GM18517 (cell line): ENCODE measurements at regions not wholly inside any gene's neighbourhood (a gene's known extent, or its start where the extent isn't known, plus 50 kb on each side); places are given as distances from the start of the nearest gene placed in this dataset.
"Not testable (repeated sequence)": the region's sequence is repeated elsewhere in the genome, so short reads cannot be mapped to it uniquely, and the experiment has no call there.

Experiments used
- ATAC-seq: cut with Tn5 transposase; IDR thresholded peaks from one replicate; pipeline ENCODE4 v1.9.1; 2021; ENCODE audit warnings: mild to moderate bottlenecking, moderate library complexity; ENCODE audit not compliant: unreplicated experiment

DNA sequence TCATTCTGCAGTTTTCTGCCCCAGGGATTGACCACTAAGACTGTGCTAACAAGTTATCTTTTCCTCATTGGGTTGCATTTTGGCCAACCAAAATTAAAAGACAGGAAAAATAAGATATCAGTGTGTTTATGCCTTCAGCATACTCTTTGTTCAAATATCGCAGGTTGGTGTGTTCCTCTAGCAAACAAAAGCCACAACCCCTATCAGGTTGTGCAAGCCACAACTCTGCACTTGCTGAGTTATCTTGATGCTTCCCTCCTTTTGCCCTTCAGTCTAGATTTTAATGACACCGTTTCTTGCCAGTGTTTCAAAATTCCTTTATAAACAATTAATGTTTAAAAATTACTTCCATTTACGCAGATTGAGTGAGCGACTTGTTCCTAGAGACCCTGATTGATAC lies 1164.2 kb downstream of the NSUN3 start:
- ATAC-seq = no peak

DNA sequence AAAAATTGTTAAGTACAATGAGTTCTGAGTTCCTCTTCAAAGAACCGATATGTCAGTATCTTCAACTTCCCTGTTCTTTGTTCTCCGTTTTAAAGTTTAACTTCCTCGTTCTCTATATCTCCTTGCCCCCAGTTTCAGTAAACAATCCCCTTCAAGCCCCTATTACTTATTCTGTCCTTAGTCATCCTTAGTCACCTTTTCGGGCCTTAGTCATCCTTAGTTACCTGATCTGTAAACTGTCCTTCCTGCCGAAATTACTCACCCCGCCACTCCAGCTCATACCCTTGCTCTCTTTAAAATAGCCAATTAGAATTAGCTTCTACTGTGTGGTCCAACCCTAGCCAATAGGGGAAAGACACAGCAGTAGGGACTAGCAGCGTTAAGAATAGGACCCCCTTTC lies 1165.6 kb downstream of the NSUN3 start:
- no peak for ATAC-seq

DNA sequence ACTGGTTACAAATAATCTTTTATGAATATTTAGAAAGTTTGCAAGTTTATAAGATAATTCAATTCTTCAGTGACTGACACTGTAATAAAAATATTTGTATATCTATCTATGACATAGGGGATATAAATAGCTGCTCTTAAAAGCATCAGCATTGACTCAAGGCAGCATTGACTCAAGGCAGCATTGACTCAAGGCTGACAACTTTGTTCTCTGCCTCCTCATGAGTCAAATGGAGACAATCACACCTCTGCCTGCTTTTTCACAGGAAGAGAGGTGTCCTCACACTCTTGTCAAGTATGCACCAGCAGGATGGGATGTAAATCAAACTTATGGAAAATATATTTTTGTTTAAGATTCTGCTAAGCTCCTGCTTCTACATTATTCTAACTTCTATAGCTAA lies 1173.1 kb downstream of the NSUN3 start:
- ATAC-seq = no peak

DNA sequence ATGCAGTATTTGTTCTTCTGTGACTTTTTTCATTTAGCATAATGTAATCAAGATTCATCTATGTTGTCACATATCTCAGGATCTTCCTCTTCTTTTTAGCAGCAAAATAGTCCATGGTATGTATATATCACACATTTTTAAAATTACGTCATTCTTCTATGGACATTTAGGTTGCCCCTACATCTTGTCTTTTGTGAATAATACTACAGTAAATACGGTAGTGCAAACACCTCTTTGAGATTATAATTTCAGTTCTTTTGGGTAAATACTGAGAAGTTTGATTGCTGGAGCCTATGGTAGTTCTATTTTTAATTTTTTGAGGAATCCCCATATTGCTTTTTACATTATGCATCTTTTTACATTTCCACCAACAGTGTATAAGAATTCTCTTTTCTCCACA lies 1174.9 kb downstream of the NSUN3 start:
- no peak for ATAC-seq

DNA sequence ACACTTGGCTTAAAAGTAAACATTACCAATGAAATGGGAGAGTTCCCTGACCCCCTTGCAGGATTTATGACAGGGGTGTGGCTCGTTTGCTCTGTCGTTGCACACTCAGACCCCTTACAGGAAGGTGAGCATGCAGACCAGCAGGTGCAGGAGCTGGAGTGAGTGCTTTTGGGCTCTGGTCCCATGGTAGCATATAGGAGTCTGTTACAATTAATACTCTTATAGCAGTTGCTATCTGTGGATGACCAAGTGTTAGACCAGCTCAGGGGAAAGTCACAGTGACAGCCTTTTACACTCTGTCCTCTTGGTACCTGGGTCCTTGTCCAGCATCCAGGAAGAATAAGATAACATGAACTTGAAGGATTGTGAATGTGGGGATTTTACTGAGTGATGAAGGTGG lies 1177.5 kb downstream of the NSUN3 start:
- no peak for ATAC-seq

DNA sequence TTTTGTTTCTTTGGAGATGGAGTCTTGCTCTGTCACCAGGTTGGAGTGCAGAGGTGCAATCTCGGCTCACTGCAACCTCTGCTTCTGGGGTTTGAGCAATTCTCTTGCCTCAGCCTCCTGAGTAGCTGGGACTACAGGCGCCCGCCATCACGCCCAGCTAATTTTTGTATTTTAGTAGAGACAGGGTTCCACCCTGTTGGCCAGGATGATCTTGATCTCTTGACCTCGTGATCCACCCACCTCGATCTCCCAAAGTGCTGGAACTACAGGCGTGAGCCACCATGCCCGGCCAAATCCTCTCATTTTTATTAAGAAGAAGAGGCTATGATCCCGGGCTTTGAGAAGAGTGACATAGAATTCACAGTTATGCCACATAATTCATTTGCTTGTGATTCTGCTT lies 1178.4 kb downstream of the NSUN3 start:
- not testable (repeated sequence) for ATAC-seq

DNA sequence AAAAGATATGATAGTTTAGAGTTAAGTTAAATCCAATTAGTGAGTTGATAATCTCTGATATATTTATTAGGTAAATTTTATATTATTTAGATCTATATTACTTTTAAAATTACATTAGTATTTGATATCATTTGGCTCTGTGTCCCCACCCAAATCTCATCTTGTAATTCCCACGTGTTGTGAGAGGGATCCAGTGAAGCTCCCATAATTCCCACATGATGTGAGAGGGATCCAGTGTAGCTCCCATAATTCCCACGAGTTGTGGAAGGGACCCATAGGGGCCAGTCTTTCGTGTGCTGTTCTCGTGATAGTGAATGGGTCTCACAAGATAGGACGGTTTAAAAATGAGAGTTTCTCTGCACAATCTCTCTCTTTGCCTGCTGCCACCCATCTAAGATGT lies 1183.6 kb downstream of the NSUN3 start:
- no peak for ATAC-seq

DNA sequence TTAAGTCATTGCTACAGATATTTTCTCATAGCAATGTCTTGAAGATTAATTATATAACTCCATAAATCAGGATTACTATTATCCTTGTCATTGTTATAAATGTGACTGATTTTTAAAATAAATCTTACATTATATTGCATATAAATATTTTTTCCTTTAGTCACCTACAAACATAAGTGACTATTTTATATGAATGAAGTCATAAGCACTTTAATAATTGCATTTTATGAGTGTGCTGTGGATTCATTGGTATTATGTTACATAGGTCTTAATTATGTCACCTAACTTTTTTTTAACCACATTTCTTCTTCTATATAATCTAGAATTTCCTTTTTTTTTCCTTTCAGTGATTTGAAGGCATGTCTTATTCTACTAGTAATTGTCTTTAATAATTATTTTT lies 1191.2 kb downstream of the NSUN3 start:
- ATAC-seq = no peak

DNA sequence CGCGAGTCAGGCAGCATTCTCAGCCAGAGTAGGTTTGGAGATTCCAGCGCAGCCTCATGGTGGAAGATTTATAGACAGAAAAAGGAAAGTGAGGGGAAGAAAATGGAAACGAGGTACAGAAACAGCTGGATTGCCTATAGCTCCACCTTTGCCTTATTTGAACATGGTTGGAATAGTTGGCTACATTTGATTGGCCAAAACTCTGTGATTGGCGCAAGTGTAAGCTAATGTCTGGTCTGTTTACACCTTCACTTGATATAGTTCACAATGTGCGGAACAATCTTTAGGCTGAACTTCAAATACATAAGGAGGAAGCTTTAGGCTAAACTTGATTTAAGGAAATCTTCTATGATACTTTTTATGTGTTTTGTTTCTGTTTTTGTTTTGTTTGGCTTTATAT lies 1191.9 kb downstream of the NSUN3 start:
- no peak for ATAC-seq

DNA sequence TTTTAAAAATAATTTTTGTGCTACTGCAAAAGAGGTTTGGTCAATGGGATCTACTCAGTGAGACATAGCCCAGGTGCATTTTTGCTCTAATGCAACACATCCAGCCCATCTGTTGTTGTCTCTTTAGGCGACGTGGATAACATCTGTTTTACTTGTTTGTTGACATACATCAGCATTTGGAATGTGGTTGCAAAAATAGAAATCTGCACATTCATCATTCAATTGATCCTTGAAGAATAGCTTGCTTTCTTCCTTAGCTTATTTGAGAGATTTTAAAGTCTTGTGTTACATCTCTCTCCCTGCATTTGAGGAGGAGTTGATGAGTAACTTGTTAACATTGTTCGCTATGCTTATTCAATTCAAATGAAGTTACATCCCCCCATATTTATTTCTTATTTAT lies 1202.3 kb downstream of the NSUN3 start:
- ATAC-seq = no peak

DNA sequence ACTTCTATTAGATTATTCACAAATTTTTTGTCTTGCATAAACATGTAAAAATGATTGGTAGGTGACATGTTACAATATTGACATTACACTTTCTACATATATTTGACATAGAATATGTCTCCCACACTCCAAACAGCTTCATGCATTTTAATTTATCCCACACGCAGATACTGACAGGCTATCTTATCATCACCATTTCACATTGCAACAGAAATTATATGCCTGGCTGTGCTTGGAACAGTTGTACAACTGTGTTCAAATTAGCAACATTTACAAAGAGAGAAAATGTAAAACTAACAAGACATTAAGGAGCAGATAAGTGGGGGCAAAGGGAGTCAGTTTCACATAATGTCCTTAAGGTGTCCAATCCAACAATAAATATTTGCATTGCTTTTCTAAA lies 1208.5 kb downstream of the NSUN3 start:
- ATAC-seq = no peak

DNA sequence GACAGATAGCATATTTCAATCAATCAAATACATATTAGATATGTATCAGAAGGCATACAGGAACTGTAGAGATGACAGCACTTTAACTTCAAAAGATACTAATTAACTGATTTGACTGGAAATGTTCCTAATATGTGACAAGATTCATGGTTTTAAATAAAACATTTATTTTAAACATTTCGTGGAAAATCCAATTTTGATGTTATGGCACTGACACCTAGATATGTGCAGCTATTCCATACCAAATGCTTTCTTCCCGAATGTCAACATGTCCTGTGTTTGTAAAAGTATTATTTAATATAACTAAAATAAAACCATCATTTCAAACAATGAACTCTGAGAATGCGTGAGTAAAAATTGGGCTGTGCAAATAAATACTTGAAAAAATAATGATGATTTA lies 1209.3 kb downstream of the NSUN3 start:
- ATAC-seq = no peak

DNA sequence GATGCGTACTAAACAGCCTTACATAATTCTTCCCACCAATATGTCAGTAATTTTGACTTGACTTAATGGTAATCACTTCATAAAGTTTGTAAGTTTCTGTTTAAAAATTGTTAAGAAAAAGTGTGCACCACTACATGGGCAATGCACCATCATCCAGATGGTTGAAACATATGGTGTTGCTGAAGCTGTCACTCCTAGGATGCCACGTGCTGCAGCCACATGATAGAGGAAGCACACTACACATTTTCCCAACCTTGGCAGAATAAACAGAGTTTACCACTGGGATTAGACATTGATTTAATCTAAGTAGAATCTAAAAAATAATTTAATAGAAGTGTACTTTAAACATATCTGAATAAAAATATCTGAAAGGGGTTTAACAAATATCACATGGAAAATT lies 1209.9 kb downstream of the NSUN3 start:
- no peak for ATAC-seq

DNA sequence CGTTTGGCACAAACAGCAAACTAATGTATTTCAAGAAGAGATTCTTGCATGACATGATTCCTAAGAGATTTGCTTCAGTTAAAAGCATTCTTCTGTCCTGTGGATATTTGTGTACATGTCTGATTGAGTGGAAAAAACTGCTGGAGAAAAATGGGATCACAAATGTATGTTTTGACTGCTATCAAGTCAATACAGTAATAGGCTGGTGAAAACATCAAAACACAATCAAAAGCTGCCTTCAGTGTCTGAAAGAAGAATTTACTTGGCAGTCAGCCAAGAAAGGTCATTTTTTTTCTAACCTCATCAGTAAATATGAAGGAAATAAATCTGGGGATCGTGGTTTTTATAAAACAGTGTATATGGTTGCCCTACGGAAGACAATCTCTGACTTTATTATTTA lies 1214.8 kb downstream of the NSUN3 start:
- ATAC-seq = no peak

DNA sequence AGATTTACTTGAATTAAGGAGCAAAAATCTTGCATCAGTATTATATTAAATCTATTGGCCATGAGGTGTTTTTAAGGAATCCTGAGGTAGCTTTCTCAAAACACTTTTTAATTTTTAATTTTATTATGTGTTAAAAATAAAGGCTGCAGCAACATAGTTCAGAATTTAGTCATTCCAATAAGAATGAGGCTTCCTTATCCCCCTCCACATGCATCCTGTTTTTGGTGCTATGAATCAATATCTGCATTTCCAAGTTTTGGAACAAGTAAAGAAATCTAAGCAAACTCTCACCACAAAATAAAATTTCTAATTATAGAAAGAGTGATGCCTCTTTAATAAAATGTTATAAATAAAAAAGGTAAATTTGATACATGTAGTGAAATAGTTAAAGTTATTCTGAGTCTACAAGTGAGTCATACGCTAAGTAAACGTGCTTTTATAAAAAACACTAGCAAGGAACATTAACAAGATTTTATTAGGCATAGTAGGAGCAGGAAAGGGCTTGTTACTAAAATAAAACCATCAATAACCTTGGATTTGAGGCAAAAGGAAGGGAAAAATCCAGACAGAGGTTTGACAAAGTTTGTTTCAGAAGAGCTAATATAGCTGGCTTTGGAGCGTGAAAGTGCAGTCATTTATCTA lies 1218.0 kb downstream of the NSUN3 start:
- no peak for ATAC-seq

DNA sequence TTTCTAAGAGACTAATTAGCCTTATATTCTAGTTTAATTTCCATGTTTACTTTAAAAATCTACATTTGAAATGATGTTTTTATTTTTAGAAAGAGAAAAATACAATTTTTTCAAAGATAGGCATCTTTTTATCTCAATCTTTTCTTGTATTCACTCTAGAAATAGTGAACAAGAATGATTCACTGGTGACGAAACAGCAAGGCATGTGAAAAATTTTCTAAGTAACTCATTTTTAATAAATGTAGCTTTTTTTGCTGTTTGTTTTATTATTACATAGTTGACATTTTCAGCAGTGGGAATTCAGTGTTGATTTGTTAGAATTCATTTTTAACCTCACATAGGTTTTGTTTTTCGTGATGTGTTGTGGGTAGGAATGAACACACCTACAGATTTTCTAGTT lies 1226.4 kb downstream of the NSUN3 start:
- no peak for ATAC-seq

DNA sequence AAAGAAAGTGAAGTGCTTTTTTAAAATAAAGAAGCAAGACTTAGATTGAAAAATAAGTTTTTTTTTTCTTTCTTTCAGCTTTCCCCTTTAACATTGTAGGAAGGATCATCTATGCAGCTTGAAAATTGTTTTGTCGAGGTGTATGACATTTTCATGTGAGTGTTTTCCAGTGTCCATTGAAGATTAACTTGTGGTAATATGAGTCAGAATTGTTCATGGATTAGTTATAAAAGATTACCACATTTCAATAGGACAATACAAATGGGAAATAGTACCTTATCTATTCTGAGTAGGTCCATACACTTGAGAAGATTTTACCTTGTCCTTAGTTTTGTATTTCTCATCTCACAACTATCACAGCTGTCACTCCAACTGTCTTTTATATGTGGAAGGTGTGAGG lies 1234.7 kb downstream of the NSUN3 start:
- no peak for ATAC-seq

DNA sequence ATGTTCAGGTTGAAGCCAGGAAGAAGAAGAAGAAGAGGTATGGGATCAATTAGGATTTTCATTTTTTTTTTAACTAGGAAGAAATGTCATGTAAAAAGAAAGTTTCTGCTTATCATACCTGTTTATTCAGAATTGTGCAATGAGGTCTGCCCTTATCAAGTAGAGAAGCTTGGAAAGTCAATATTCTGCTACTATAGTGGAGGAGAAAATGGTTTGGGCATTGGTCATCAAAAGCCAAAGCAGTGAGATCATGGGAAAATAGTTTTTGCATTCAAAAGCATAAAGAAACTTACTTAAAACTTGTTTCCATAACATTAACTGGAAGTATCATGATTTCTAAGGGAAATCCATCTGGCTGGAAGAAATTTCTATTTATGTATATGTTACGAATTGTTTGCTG lies 1239.2 kb downstream of the NSUN3 start:
- no peak for ATAC-seq

DNA sequence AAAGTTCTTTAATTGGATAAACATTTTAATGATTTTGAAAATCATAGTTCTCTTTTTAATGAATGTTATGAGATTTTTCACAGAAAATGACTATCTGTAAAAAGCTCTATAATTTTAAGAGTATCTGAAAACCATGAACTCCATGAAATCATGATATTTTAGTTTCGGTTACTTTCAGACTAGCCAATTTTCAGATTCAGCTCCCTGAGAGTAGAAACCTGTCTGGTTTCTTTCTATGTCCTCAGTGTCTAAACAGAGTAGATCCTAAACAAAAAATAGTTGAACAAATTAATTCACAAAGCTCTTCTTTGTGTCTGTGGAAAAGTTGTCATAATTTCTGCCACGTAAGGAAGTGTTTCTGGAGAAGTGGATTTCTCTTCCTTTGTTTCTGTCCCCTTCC lies 1247.7 kb downstream of the NSUN3 start:
- no peak for ATAC-seq

DNA sequence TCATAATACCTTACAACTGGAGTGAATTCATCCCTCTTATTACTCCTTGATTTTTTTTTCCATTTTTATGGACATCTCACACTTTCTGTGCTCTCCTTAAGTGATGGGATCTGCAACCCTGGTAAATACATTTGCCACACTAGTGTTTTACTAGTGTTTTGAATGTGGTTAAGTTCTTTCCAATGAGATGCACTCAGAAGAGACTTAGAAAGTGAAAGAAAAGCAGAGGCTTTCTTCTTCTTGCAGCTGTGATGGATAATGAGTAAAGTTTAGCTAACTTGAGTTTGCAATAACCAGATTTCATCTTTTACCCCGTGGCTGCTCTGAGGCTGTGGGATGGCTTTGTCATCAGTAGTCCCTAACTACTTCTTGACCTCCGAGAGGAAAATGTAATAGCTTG lies 1248.4 kb downstream of the NSUN3 start:
- ATAC-seq = no peak

DNA sequence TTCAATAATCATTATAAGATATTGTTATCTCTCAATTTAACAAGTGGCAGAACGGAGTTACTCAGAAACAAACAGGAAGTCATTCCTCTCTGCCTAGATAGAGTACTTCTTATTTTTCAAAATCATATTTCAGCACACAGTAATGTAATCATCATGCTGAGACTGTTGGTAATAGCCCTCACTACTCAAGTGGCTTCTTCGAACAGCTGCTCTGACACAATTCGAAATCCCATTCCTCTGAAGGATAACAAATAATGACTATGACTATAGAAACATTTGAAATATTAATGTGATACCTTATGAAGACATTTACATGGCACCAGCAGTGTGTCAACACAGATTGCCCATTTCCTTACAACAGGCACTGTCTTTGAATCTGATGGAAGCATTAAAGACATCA lies 1249.8 kb downstream of the NSUN3 start:
- no peak for ATAC-seq

DNA sequence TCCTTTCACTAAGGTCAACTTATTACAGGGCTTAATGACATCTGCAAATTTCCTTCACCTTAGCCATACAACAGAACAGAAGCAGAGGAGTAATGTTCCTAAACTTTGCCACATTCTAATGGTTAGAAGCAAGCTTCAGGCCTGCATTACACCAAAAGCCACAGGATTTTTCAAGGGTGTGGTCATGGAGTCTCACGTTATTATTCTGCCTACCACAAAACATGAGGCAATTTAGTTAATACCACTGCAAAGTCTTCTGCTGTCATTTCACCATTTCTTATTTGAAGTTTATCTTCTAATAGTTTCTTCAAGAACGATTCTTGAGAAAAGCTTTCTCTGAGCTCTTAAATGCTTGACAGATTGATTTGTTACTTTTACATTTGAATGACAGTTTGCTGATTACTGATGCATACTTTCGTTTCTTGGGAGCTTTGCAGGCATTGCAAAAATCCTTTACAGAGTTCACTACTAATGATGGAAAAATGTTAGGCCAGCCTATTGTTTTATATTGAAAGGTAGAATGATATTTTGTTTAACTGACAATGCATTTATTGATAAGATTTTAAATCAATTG lies 1257.1 kb downstream of the NSUN3 start:
- no peak for ATAC-seq

DNA sequence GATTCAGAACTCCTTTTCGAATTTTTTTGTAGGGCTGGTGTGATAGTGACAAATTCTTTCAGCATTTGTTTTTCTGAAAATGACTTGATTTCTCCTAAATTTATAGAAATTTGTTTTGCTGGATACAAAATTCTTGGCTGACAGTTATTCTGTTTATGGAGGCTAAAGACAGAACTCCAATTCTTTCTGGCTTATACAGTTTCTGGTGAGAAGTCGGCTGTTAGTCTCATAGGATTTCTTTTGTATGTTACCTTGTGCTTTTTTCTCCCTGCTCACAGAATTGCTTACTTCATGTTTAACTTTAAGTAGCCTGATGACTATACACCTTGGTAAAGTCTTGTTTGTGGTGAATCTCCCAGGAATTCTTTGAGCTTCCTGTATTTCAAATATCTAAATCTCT lies 1264.6 kb downstream of the NSUN3 start:
- no peak for ATAC-seq
